ENCODE measurements at regions not wholly inside any gene's neighbourhood (a gene's known extent, or its start where the extent isn't known, plus 50 kb on each side); places are given as distances from the start of the nearest gene placed in this dataset.
A peak's percentile ranks its signal among the peaks of the same experiment; 100 is the strongest.

DNA sequence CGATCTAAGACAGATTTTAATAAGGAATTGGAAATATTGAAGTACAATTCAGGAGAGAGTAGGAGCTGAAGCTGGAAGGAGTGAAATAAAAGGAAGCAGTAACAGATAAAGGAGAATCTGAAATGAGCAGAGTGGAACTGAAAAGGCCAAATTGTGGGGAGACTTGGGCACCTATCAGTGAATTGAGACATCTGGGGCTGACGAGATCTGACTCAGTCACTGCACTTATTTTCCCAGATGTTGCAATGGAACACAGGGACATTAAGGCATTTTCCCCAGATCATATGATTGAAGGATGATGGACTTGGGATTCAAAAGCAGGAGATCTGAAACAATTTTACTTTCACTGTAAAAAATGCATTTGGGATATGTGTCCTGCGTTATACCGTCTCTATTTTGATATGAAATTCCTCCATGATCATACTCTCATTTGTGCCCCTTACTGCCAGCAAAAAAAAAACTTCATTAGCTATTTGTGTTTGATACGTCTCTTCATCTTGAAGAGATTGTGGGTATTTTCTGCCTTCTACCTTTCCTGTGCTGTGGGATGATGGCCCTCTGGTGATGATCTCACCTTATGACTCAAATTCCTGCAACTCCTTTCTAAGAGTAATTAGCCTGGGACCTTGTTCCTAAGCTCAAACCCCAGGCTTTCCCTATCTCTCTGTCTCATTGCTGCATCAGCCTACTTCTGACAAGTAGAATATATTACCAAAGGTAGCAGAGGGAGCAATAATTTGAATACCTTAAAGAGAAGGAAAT lies 278.5 kb upstream of the MAN1A1 start:
- CTCF ChIA-PET: interaction anchor here (0.6 to 1.3 kb wide), 4 partner anchors 32 to 469 kb away, joined by 3 to 4 read pairs (median 3); no protein-coding TSS in a partner anchor
- no peaks in the 10 kb centered on the region for H3K36me3 ChIP-seq (ENCODE audit: control insufficient read depth in 2 of 2, insufficient read depth in 1 of 2, low read length in 2 of 2)
- H3K9me3 ChIP-seq (ENCODE audit: control insufficient read depth, insufficient read depth, low read depth, low read length): no peaks in the 10 kb centered on the region
- H3K4me3 ChIP-seq (ENCODE audit: low read depth, low read length): no peak overlapping the region
- POLR2A ChIA-PET: no interaction called here
- H3K27ac ChIP-seq (ENCODE audit: extremely low read depth, low read depth, low read length): no peak overlapping the region
- TF ChIP-seq YY1 (tag by site-specific recombination; IDR thresholded peaks at IDR 0.05) (no peak), ZNF140 (tag by site-specific recombination; IDR thresholded peaks at IDR 0.05) (peak; percentile 7; the same call in 1 of the 2 replicates)
- H3K4me1 ChIP-seq (ENCODE audit: control insufficient read depth, insufficient read depth, low read length): no peaks in the 10 kb centered on the region

DNA sequence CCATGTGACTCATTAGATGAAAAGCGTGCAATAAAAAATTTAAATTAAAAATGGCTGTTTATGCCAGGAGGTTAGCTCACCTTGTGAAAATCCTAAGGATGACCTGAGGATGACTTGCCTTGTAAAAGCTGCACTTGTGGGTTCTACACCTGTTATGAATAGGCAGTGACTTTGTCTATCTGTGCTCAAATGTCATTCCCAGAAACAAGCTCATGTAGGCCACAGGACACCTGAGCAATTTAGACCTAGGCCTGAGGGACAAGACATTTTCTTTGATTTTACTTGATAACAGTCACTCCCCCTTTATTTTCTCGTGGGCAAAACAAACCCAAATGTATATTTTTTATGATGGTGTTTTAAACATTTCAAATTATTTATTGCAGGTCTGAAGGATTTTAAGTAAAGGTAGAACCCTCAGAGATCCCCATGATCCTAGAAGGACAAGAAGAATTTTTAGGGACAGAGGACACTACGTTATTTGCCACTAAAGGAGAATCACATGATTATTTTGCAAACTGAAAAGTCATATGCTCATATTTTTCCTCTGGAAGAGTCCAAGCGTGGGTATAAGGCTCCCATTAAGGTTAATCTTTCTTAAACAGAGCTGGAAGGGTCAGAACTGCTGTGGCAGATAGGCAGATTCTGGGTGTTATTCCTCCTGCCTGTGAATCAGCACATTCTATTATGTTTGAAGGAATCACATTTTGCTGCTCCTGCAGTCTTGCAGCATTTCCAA lies 277.5 kb upstream of the MAN1A1 start:
- ChIA-PET CTCF (interaction anchor here (0.6 to 1.3 kb wide), 2 partner anchors 31 to 756 kb away, joined by 3 to 4 read pairs; no protein-coding TSS in a partner anchor), POLR2A (no interaction called here)
- Histone ChIP-seq H3K4me1 (ENCODE audit: control insufficient read depth, insufficient read depth, low read length) (no peaks in the 10 kb centered on the region), H3K4me3 (ENCODE audit: low read depth, low read length) (no peak overlapping the region), H3K9me3 (ENCODE audit: control insufficient read depth, insufficient read depth, low read depth, low read length) (no peaks in the 10 kb centered on the region), H3K36me3 (ENCODE audit: control insufficient read depth in 2 of 2, insufficient read depth in 1 of 2, low read length in 2 of 2) (no peaks in the 10 kb centered on the region), H3K27ac (ENCODE audit: extremely low read depth, low read depth, low read length) (no peak overlapping the region)
- TF ChIP-seq ZNF366 (tag by site-specific recombination; conservative IDR thresholded peaks at IDR 0.05) (no peak), ZXDB (tag by site-specific recombination; IDR thresholded peaks at IDR 0.05) (no peak), ZNF214 (tag by site-specific recombination; IDR thresholded peaks at IDR 0.05; ENCODE audit: borderline replicate concordance) (no peak), ZNF302 (tag by site-specific recombination; IDR thresholded peaks at IDR 0.05; ENCODE audit: low read depth) (no peak), SCRT1 (tag by site-specific recombination; IDR thresholded peaks at IDR 0.05; ENCODE audit: borderline replicate concordance) (no peak), TCF7L2 (IDR thresholded peaks at IDR 0.05; ENCODE audit: borderline replicate concordance, low read depth, low read length) (no peak), ZNF138 (tag by site-specific recombination; IDR thresholded peaks at IDR 0.05; ENCODE audit: borderline replicate concordance) (no peak), ZNF423 (tag by site-specific recombination; IDR thresholded peaks at IDR 0.05) (no peak), ZFHX2 (tag by site-specific recombination; conservative IDR thresholded peaks at IDR 0.05) (no peak)
- TF ChIP-seq, protein P1, sequence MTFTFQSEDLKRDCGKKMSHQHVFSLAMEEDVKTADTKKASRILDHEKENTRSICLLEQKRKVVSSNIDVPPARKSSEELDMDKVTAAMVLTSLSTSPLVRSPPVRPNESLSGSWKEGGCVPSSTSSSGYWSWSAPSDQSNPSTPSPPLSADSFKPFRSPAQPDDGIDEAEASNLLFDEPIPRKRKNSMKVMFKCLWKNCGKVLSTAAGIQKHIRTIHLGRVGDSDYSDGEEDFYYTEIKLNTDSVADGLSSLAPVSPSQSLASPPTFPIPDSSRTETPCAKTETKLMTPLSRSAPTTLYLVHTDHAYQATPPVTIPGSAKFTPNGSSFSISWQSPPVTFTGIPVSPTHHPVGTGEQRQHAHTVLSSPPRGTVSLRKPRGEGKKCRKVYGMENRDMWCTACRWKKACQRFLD (tag by site-specific recombination; IDR thresholded peaks at IDR 0.05): no peak
- TF ChIP-seq, protein P2, sequence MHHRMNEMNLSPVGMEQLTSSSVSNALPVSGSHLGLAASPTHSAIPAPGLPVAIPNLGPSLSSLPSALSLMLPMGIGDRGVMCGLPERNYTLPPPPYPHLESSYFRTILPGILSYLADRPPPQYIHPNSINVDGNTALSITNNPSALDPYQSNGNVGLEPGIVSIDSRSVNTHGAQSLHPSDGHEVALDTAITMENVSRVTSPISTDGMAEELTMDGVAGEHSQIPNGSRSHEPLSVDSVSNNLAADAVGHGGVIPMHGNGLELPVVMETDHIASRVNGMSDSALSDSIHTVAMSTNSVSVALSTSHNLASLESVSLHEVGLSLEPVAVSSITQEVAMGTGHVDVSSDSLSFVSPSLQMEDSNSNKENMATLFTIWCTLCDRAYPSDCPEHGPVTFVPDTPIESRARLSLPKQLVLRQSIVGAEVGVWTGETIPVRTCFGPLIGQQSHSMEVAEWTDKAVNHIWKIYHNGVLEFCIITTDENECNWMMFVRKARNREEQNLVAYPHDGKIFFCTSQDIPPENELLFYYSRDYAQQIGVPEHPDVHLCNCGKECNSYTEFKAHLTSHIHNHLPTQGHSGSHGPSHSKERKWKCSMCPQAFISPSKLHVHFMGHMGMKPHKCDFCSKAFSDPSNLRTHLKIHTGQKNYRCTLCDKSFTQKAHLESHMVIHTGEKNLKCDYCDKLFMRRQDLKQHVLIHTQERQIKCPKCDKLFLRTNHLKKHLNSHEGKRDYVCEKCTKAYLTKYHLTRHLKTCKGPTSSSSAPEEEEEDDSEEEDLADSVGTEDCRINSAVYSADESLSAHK (tag by site-specific recombination; IDR thresholded peaks at IDR 0.05): no peak
- TF ChIP-seq, protein P3, sequence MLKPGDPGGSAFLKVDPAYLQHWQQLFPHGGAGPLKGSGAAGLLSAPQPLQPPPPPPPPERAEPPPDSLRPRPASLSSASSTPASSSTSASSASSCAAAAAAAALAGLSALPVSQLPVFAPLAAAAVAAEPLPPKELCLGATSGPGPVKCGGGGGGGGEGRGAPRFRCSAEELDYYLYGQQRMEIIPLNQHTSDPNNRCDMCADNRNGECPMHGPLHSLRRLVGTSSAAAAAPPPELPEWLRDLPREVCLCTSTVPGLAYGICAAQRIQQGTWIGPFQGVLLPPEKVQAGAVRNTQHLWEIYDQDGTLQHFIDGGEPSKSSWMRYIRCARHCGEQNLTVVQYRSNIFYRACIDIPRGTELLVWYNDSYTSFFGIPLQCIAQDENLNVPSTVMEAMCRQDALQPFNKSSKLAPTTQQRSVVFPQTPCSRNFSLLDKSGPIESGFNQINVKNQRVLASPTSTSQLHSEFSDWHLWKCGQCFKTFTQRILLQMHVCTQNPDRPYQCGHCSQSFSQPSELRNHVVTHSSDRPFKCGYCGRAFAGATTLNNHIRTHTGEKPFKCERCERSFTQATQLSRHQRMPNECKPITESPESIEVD (tag by site-specific recombination; IDR thresholded peaks at IDR 0.05): no peak
- TF ChIP-seq, protein P4, sequence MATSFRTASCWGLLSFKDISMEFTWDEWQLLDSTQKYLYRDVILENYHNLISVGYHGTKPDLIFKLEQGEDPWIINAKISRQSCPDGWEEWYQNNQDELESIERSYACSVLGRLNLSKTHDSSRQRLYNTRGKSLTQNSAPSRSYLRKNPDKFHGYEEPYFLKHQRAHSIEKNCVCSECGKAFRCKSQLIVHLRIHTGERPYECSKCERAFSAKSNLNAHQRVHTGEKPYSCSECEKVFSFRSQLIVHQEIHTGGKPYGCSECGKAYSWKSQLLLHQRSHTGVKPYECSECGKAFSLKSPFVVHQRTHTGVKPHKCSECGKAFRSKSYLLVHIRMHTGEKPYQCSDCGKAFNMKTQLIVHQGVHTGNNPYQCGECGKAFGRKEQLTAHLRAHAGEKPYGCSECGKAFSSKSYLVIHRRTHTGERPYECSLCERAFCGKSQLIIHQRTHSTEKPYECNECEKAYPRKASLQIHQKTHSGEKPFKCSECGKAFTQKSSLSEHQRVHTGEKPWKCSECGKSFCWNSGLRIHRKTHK (tag by site-specific recombination; IDR thresholded peaks at IDR 0.05): no peak

Measured in HEK293 (cell line).